NCI-H128 (cell line): ENCODE measurements at regions not wholly inside any gene's neighbourhood (a gene's known extent, or its start where the extent isn't known, plus 50 kb on each side); places are given as distances from the start of the nearest gene placed in this dataset.

Experiments used
- DNase-seq: peaks from one replicate; lab custom pipeline; 2025; ENCODE audit not compliant: unreplicated experiment; lab: John Stamatoyannopoulos, UW

DNA sequence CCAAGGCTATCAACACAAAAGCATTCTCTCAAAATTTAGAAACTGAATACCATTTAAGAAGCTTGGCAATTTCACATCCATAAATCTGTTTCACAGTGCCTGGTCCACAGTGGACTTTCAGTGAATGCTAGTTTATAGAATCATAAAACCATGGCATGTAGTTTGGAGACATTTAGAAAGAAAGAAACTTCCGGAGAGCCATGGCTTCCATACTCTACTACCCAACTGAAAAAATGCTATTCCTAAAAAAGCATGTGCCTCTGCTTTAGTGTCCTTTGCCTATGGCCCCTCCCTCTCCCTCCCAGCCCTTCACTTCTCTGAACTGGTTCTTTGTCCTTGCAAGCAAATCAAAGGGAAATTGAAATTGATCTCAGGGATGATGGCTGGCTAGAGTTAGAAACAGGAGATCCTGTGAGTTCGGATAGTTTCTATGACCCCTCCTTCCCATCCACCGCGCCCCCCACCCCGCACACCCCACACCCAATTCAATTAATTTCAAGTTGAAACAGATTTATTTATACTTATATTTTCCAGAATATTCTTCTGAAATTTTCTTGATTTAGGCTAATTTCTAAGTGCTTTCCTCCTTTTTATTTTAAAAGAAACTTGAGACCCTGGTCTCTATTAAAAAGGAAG lies 248.3 kb downstream of the TRIB2 start:
- no peak for DNase-seq

DNA sequence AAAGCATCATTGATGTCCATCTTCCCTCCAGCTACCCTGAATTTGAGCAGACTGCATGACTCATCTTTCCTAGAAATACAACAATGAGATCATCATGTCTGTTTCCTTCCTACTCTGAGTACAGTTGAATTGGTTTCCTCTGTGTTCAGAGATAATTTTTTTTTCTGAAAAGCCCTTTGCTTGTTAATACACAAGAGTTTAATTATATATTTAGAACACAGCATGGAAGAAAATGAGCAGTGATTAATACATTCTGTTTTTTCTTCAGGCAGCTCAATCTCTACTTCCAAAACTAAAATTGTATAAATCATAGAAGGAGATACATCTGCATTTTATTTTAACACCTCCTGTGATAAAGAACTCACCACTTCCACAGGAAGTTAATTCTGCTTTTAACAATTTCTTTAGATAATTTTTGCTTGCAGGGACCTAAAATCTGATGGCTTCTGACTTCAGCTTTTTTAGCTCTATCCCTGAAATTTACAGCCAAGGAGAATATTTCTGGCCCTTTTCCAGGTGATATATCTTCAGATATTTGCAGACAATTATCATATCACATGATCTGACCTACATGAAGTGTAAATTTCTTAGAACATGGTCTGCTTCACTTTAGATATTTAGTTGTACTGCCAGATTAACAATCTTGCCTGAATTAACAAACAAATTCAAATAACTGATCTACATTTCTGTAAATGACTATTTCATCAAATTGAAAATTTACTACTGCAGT lies 249.0 kb downstream of the TRIB2 start:
- no peak for DNase-seq

DNA sequence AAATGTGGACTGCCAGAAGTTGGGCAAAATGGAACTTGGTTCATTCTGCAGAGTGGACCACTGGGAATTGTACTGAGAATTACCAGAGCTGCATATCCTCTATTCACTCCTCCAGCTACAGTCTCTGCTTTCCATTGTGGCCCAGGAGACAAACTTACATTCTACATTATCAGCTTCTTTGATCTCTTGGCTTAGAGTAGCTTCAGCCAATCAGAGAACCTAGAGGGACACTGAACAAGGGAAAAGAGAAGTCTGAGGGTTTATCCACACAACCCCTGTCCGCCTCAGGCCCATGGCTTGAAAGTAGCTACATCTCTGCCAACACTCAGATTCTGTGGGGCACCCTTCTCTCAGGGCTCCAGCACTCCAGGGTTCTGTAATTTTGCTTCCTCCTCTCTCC lies 251.1 kb downstream of the TRIB2 start:
- no peak for DNase-seq

DNA sequence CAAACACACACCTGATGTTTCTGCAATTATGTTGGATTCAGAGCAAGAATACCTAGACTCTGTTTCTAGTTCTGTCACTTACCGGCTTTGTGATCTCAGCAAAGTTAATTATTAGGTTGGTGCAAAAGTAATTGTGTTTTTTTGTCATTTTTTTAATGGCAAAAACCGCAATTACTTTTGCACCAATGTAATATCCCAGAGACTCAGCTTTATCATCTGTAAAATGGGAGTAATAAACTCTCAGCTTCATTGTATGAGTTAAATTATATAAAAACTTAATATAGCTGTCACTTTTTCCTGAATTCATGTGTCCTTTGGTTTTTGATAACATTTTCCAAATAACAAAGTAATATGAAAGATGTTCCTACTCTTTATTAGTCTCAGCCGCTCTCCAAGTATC lies 251.7 kb downstream of the TRIB2 start:
- no peak for DNase-seq

DNA sequence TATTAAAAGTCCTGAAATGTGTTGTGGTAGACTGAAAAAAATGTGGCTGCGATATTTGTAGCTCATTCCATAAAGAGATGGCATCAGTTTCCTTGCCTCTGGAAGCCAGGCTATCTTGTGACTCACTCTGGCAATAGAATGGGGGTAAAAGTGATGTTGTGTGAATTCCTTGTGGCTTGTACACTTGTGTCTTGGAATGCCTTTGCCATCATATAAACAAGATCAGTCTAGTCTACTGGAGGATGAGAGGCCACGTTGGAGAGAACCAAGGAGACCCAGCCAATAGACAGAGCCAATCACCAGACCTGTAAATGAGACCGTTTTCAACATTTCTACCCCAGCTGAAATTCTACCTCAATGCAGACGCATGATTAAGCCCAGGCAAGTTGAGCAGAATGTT lies 254.1 kb downstream of the TRIB2 start:
- DNase-seq, result no peak

DNA sequence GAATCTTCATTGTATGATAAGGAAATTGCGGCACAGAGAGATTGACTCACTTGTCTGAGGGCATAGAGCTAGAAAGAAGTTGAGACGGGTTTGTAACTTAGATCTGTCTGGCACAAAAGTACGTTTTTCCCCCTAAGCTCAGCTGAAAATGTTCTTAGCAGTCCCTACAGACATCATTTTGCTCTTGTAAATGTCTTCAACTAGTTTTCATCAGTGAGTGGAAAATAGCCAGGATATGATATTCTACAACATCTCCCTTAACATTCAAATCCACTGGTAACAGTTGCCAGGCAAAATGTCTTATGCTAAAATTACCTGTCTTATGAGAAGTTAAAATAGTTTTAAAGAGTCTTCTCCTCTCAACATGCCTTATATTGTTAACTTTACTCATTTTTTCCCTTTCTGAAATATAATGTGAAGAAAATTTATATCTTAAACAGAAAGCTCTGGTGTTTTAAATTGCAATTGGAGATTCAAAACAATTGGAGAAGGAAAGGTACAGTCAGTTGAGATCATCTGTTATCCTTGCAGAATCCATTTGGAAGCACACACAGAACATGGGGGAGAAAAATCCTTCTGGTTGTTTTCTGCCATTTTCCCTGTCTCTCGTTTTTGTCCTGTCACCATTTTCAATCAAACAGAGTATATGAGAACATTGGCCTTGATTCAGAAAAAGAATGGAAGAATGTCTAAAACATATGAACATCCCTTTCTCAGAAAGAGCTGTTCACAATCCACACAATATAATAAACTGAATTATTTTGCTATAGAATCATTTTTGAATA lies 255.0 kb downstream of the TRIB2 start:
- no peak for DNase-seq

DNA sequence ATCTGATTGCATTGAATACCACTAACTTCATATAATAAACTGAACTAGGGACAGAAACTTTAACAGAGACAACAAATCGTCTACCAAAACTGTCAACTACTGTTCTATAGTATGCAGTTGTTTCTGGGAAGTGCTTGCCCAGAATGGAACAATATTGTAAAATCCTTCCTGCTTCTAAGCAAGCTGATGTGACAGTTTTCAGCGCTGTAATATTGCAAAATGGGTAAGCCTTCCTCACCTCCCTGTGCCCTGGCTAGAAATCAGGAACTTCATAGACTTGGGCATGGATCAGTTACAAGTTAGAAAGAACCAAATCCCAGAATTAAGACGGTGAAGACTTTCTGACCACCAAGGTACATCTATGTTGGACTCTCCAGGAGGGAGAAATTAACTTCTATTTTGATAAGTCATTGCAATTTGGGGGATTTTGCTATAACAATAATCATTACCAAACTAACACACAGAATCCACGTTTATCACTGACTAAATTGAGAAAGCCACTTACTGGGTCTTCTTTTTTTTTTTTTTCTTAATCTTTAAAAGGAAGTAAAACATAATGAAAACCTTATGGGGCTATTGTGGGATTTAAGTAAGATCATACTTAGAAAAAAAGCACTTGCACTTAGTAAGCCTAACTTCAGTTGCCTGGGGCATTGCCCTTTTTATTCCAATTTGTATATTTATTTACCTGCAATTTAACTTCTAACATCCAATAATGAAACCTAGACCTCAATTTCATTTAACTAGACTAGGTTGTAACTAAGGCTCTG lies 261.5 kb downstream of the TRIB2 start:
- no peak for DNase-seq

DNA sequence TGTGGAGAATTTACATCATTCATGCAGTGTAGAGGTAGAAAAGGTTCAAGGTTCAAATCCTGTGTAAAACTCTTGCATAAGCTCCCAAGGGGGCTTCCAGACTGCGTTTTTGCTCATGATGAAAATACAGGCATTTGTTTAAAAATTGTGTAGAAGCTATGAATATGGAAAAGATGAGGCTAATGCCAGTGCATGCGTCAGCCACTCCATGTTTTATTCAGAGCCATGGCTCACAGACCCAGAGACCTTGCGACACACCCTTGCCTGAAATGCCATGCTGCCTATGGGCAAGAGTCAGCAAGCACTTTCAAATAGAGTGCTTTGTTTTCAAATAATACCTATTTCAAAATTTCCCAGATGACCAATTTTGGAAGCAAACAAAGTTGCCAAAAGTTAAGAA lies 262.3 kb downstream of the TRIB2 start:
- DNase-seq, result no peak

DNA sequence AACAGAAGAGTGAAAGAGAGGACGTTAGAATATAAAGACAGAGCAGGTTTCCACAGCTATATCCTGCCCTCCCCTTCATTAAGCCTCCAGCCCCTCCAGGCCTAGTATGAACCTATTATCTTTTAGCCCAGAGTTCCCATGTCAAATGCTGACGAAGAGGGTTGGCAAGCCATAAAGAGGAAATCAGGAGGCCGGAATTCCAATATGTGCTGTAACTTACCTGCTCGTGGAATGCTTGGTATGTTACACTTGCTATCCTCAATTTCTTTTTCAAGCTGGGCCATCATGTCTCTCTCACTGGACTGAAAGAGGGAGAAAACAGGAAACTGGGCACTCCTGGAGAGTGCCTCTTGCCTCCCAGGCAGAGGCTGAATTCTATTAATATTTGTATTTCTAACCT lies 264.1 kb downstream of the TRIB2 start:
- DNase-seq, result no peak

DNA sequence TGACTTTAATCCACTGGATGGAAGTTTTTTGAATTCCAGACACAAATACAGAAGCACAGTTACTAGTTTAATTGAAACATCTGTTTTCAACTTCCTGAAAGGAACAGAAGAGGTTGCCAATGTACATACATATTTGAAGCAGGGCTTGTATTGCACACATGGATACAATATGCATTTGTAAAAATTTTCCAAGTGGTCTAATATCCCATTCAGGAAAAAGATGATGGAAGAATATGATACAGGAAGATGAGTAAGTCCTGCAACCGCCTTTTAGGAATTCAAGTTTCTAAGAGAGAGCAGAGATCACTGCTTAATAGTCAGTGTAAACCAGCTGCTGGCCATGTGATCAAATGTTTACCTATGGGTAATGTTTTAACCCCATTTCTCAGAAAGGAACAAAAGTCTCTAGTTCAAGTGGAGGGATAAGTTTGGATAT lies 265.4 kb downstream of the TRIB2 start:
- DNase-seq, result no peak

DNA sequence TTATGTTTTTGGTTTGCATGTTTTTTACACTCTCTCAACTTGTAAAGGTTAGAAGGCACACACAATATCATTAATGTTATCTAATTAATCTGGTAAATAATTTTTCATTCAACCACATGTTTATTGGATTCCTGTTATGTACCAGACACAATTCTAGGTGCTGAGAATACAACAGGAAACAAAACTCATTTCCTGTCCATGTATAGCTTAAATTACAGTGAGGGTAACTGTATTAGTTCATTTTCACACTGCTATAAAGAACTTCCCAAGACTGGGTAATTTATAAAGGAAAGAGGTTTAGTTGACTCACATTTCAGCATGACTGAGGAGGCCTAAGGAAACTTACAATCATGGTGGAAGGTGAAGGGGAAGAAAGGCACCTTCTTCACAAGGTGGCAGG lies 270.5 kb downstream of the TRIB2 start:
- no peak for DNase-seq

DNA sequence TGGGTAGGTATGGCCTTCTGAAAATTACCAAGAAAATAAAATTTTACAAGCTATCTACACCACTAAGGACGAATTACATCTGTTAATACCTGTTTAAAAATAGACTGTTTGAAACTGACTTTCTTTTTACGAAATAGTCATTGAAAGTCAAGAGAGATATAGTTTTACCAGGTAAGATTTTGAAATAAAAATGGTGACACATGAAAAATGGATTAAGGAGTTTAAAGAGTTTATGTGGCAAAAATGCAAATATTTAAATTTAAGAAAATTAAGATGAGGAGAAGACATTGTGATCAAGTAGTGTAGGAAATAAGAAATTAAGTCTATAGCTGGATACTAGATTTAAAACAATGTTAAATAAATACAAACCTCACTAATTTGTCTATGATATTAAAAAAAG lies 271.5 kb downstream of the TRIB2 start:
- no peak for DNase-seq

DNA sequence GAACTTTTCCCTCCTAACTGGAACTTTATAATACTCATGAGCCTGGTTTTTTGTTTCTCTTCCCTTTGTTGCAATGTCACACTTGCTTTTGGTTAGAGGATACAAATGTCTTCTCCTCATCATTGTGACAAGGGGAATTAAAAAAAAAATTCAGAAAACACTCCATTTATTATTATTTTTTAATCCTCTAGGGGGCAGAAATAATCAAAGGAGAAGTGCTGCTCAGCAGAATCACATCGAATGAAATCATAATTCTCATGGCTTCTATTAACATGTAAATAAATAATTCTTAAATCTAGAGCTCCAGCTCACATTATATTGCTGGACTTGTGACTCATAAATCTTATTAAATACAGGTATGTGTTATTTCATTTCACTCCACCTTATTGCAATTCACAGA lies 273.8 kb downstream of the TRIB2 start:
- DNase-seq, result no peak

DNA sequence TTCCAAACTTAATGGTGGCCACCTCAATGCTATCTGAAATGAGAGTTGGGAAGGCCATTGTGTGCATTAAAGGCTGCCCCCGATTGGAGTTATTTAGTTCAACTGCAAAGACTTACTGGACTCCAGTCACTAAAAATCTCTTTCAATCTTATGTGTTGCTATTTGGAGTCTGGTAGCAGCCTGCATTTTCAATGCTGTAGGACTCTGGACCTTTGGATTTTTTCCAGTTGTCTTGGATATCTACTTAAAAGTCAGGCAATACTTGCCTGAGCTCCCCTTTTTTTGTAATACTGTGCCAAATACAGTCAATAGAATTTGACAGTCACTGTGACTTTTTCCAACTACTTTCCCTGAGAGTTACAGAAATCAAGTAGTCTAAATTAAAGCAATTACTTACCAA lies 281.9 kb downstream of the TRIB2 start:
- no peak for DNase-seq

DNA sequence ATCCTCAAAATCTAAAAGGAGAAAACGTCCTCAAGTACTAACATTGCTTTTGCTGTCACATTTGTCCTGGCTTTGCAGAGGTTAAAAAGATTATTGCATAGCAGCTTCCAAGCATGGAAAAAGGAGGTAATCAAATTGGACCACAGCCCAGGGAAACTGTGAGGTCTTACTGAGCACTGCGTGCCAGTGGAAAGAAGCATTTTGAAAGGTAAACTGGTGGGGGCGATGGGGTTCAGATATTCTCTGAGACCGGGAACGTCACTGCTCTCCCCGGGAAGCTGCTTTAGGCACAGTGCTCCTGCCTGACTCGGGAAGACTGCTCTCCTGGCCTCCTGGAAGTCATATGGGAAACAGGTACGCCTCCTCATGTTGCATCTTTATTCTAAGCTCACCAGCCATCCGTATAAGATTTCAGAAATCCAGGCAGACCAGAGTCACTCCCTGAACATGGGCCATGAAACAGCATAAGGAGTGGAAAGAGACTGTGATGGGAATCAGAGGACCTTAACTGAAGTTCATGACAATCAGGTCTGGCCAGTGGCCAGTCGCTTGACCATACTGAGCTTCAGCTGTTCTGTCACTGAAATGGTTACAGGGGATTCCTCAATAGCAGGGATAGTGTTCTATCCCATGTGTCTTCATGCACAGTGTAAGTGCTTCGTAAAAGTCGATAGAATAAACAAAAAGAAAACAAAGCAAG lies 284.1 kb downstream of the TRIB2 start:
- DNase-seq, result no peak

DNA sequence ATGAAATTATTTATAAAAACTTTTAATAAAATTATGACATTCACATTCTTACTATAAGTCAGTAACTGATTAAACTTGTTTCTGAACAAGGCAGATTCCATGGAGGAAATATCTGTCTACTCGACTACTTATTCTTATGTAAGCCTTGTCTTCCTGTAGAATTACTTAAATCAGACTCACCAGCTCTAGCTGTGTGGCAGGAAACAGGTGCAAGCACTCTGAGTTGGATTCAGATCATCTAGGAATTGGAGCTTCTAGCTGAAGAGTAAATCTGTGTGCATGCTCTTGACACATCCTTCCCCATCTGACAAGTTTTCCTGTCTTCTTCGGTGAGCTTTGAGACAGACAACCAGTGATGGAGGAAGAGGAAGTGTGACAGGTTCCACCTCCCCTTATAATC lies 284.7 kb downstream of the TRIB2 start:
- no peak for DNase-seq

DNA sequence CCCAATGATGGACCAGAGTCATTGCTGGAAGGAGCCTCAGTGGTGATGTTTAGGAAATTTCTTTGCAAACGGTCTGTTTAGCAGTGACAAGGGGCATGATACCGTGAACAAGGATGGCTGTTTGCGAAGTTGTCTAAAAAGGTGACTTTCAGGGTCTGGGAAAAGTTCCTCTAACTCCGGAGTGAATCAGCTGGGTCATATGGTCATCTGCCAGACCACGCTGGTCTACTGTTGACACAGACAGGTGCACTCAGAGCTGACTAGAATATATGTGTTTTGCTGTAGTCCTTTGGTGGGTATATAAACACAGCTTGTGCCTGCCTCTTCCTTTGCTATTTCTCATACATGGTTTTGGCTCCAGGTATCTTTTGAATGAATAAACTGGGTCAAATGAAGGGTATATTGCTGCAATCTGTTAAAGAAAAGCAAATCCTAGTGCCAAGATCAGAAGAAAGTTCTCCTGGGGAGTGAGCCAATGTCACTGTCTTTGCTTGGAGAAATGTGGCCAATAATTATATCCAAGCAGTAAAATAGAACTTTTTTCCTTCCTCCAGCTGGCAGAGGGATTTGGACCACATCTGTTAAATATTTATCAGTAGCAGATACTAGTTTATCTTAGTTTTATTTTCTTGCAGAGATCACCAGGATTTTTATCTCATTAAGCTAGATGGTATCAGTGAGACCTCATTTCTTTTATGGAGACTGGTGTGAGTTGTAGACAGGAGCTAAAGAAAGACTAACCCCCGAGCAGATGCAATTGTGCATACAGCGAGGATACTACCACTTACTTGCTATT lies 286.0 kb downstream of the TRIB2 start:
- DNase-seq, result no peak

DNA sequence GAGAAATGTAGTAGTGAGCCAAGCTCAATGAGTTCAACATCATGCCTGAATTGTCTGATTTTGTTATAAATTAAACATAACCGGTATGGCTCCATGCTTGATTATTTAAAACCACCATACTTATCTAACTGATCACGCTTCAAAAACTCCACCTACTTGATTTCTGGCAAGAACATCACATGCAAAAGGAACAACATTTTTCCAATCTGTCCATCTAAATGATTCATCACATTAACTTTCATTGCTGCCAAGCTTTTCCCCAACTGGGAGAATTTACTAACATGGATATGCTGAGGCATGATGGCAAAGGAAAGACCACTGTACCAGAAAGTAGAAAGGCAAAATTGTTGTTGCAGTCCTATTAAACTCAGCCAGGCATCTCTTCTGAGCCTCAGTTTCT lies 286.8 kb downstream of the TRIB2 start:
- DNase-seq, result no peak

DNA sequence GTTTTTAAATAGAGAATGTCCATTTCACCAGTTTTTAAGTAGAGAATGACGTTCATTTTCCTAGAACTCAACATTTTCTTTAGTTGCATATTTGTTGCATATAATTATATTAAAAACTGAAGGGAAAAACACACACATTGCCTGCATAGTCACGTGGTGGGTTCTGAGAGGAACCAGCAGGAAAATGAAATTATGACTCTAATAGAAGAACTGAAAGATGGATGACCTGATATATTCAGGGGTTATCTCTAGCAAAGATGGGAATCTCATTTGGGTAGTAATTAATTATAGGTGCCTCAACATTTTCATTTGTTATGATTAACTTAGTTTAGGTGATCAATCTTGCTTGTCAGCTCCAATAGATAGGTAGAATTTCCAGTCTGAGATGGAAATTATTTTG lies 288.3 kb downstream of the TRIB2 start:
- DNase-seq, result no peak

DNA sequence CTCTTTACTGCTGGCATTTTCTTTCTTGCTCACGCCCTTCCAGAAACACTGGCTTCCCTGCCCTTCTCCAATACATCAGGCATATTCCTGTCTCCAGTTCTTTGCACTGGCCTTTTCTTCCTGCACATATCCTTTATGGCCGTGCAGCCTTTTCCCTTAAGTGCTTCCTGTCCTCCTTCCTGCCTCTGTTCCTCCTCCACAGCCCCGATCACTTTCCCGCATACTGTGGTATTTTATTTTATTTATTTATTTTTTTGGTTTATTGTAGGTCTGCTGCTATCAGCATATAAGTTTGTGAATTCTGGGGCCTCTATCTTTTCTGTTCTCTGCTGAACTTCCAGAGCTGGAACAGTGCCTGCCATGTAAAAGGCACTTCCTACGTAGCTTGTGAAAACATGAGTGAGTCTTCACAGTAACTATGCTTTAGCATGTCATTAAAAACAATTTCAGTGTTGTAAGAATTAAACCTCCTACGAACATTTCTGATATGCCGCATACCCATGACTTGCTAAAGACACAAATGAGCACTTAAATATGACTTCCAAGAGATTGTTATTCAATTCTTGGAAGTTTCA lies 289.1 kb downstream of the TRIB2 start:
- no peak for DNase-seq
